ENCODE measurements at regions not wholly inside any gene's neighbourhood (a gene's known extent, or its start where the extent isn't known, plus 50 kb on each side); places are given as distances from the start of the nearest gene placed in this dataset.

DNA sequence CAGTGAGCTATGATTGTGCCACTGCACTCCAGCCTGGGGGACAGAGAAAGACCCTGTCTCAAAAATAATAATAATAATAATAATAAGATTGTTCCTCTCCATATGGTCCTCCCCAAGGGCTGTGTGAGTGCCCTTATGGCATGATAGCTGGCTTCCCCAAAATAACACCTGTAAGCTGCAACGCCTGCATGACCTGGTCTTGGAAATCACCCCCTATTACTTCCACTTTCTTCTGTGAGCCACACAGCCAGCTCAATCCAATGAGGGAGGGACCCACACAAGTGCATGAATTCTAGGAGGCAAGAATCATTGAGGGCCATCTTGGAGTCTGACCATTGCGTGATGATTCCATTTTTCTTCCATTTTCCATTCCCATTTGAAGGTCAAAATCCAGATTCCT, 82.7 kb upstream of the CALN1 start:
- TF ChIP-seq, protein P1, sequence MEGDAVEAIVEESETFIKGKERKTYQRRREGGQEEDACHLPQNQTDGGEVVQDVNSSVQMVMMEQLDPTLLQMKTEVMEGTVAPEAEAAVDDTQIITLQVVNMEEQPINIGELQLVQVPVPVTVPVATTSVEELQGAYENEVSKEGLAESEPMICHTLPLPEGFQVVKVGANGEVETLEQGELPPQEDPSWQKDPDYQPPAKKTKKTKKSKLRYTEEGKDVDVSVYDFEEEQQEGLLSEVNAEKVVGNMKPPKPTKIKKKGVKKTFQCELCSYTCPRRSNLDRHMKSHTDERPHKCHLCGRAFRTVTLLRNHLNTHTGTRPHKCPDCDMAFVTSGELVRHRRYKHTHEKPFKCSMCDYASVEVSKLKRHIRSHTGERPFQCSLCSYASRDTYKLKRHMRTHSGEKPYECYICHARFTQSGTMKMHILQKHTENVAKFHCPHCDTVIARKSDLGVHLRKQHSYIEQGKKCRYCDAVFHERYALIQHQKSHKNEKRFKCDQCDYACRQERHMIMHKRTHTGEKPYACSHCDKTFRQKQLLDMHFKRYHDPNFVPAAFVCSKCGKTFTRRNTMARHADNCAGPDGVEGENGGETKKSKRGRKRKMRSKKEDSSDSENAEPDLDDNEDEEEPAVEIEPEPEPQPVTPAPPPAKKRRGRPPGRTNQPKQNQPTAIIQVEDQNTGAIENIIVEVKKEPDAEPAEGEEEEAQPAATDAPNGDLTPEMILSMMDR (IDR thresholded peaks at IDR 0.05), result no peak
- TF ChIP-seq EP300 (IDR thresholded peaks at IDR 0.05), result no peak

All from esophagus muscularis mucosa (tissue), 3 donors.